Thoracic aorta (tissue), 2 donors: ENCODE measurements at regions not wholly inside any gene's neighbourhood (a gene's known extent, or its start where the extent isn't known, plus 50 kb on each side); places are given as distances from the start of the nearest gene placed in this dataset.

ENCODE experiments used
- ATAC-seq: fragments of 150-250 bp; one replicate; pipeline ENCODE4 v1.8.0; 2017; ENCODE audit warnings: low read depth; ENCODE audit not compliant: insufficient number of reproducible peaks, low FRiP score
- DNase-seq: peaks from one replicate; pipeline ENCODE4 v3.0.0-alpha.2; 2020; ENCODE audit warnings: low spot score
- H3K27ac ChIP-seq, 2 donors: fragments of 200-600 bp; sonication (generic); 1 replicate in 1 of 2; 2 replicates in 1 of 2; pipeline ENCODE4 v1.5.1; 2016; ENCODE audit warnings: mild to moderate bottlenecking in 2 of 2, moderate library complexity in 2 of 2
- H3K27me3 ChIP-seq: fragments of 200-600 bp; sonication (generic); replicated peaks from 2 replicates; pipeline ENCODE4 v1.6.0; 2016; ENCODE audit warnings: mild to moderate bottlenecking; ENCODE audit not compliant: insufficient read depth
- H3K36me3 ChIP-seq: fragments of 200-600 bp; sonication (generic); one replicate; pipeline ENCODE4 v1.5.1; 2016
- H3K4me1 ChIP-seq, 2 donors: fragments of 200-600 bp; sonication (generic); 1 replicate in 1 of 2; 2 replicates in 1 of 2; pipeline versions ENCODE4 v1.5.1 to v1.6.0; 2016; ENCODE audit warnings: low read depth in 2 of 2, mild to moderate bottlenecking in 1 of 2; ENCODE audit not compliant: control insufficient read depth in 1 of 2
- H3K4me3 ChIP-seq: fragments of 200-600 bp; sonication (generic); 2 replicates; pipeline ENCODE4 v1.5.1; 2016; ENCODE audit warnings: mild to moderate bottlenecking
- H3K9me3 ChIP-seq: fragments of 200-600 bp; sonication (generic); 2 replicates; pipeline ENCODE4 v1.5.1; 2016
- TF ChIP-seq, protein P1 (sequence below): fragments of 200-600 bp; sonication (generic); IDR thresholded peaks from one replicate; pipeline ENCODE4 v1.5.1; 2019; ENCODE audit warnings: antibody characterized with exemption

DNA sequence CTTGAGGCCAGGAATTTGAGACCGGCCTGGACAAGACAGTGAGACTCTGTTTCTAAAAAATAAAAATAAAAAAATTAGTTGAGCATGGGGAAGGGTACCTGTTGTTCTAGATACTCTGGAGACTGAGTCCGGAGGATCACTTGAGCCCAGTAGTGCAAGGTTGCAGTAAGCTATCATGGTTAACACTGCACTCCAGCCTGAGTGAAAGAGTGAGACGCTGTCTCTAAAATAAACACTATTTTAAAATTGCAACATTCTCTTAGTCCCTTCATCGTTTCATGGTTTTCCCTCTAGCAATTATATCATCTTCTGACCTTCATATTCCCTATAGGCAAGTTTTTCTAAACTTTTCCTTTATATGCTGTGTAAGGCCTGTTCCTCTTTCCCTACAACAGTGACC lies 248.5 kb downstream of the VAPA start:
- H3K36me3 ChIP-seq: no peaks in the 10 kb centered on the region
- no peak for DNase-seq
- no peaks in the 10 kb centered on the region for H3K4me1 ChIP-seq
- no peaks in the 10 kb centered on the region for H3K9me3 ChIP-seq
- H3K4me3 ChIP-seq: no peak overlapping the region
- no peak for ATAC-seq
- H3K27me3 ChIP-seq: no peaks in the 10 kb centered on the region
- no peak overlapping the region for H3K27ac ChIP-seq
- TF ChIP-seq, protein P1, sequence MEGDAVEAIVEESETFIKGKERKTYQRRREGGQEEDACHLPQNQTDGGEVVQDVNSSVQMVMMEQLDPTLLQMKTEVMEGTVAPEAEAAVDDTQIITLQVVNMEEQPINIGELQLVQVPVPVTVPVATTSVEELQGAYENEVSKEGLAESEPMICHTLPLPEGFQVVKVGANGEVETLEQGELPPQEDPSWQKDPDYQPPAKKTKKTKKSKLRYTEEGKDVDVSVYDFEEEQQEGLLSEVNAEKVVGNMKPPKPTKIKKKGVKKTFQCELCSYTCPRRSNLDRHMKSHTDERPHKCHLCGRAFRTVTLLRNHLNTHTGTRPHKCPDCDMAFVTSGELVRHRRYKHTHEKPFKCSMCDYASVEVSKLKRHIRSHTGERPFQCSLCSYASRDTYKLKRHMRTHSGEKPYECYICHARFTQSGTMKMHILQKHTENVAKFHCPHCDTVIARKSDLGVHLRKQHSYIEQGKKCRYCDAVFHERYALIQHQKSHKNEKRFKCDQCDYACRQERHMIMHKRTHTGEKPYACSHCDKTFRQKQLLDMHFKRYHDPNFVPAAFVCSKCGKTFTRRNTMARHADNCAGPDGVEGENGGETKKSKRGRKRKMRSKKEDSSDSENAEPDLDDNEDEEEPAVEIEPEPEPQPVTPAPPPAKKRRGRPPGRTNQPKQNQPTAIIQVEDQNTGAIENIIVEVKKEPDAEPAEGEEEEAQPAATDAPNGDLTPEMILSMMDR: no peak

DNA sequence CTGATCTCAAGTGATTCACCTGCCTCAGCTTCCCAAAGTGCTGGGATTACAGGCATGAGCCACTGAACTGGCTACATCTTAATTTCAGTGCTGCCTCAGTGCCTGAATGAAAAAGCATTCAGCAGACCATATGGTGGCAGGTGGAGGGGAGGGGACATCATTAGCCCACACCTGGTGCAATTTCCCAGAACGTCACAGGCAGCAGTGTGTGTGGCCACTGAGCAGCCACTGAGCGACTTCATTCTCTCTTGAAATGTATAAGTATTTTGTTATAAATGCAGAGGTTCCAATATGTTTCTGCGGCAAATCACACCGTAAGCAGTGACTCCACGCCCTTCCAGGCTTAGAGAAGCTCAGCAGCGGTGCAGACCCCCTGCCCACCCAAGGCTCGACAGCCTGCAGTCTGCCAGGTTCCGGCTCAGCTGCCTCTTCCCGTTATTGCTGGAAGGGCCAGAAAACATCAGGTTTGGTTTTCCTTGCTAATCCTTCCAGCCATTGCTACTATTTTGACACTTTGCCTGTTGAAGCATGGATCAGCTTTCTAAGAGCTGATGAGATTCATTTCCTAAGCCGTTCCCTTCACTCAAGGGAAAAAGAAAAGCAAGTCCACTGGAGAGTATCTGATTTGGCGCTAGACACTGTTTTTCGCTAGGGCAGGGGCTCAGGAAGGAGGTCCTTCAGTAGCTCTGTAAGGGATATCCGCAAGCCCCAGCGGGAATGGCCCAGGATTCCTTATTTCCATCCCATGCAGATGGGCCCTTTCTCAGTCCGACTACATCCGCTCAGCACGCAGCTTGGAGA lies 250.7 kb downstream of the VAPA start:
- peaks cover 6 to 12% of the 10 kb centered on the region in 2 donors for H3K4me1 ChIP-seq
- no peaks in the 10 kb centered on the region for H3K36me3 ChIP-seq
- H3K27me3 ChIP-seq: no peaks in the 10 kb centered on the region
- H3K9me3 ChIP-seq: no peaks in the 10 kb centered on the region
- H3K4me3 ChIP-seq: no peak overlapping the region
- TF ChIP-seq, protein P1: no peak
- no peak overlapping the region for H3K27ac ChIP-seq
- no peak for ATAC-seq
- no peak for DNase-seq

- no peak for DNase-seq
- Histone ChIP-seq H3K27ac (no peak overlapping the region), H3K27me3 (no peaks in the 10 kb centered on the region), H3K4me1 (peaks cover 12 to 24% of the 10 kb centered on the region in 2 donors), H3K36me3 (no peaks in the 10 kb centered on the region), H3K9me3 (no peaks in the 10 kb centered on the region), H3K4me3 (no peak overlapping the region)
- ATAC-seq: no peak
- TF ChIP-seq, protein P1: no peak
These were observed 252.5 kb downstream of the VAPA start for GRCh38 chr18:10166164-10166807.

DNA sequence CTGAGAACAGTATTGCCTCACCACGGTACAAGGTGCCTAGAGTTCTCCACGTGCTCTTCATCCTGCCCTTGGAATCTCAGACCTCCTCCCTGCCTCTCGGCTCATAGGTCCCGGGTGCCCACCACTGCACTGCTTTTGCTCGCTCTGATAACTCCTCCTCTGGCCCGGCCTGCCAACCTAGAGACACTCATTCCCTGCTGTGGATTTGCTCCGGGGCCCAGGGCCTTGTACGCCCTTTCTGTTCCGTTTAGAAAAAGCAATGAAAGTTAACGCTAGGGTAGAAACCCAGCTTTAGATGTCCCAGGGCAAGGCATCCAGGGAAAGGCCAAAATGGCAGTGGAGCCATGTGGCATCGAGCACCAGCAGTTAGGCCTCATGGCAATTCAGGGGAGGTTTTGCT lies 253.9 kb downstream of the VAPA start:
- Histone ChIP-seq H3K4me3 (no peak overlapping the region), H3K9me3 (no peaks in the 10 kb centered on the region), H3K4me1 (peaks cover 12 to 24% of the 10 kb centered on the region in 2 donors), H3K27ac (no peak overlapping the region), H3K27me3 (no peaks in the 10 kb centered on the region), H3K36me3 (no peaks in the 10 kb centered on the region)
- TF ChIP-seq, protein P1: no peak
- ATAC-seq (no peak), DNase-seq (no peak)

- no peak for ATAC-seq
- H3K4me1 ChIP-seq: peaks cover 12 to 24% of the 10 kb centered on the region in 2 donors
These were observed 254.7 kb downstream of the VAPA start for GRCh38 chr18:10168477-10168876.

More at GRCh38 chr18:10168477-10168876, 254.7 kb downstream of the VAPA start:
- no peaks in the 10 kb centered on the region for H3K36me3 ChIP-seq
- H3K27me3 ChIP-seq: no peaks in the 10 kb centered on the region
- TF ChIP-seq, protein P1: no peak
- no peak overlapping the region for H3K4me3 ChIP-seq
- no peak overlapping the region for H3K27ac ChIP-seq
- DNase-seq: no peak
- no peaks in the 10 kb centered on the region for H3K9me3 ChIP-seq
